HCT116 (cell line): ENCODE measurements at regions not wholly inside any gene's neighbourhood (a gene's known extent, or its start where the extent isn't known, plus 50 kb on each side); places are given as distances from the start of the nearest gene placed in this dataset.

Experiments
- ATAC-seq: fragments of 200-7000 bp; cut with Tn5 transposase; 2 replicates; pipeline ENCODE4 v1.9.1; 2020; ENCODE audit warnings: mild to moderate bottlenecking, moderate library complexity
- BruUV-seq: library from RNA; stranded (reverse); fragments of 400-500 nt; replicated peaks from 2 replicates; lab custom pipeline; 2021; lab: Mats Ljungman, UMichigan
- CTCF ChIA-PET: fragments of 300-600 bp; sonication (Branson Sonifier 250); formaldehyde crosslinking; loops from one replicate; lab custom pipeline; 2021; ENCODE audit warnings: antibody characterized with exemption; lab: Charles Lee
- POLR2A ChIA-PET: fragments of 300-600, 350-600 bp; sonication (Branson Sonifier 250); formaldehyde crosslinking; loops from one replicate; lab custom pipeline; 2021; ENCODE audit warnings: antibody characterized with exemption; lab: Charles Lee
- RAD21 ChIA-PET, 2 experiments: fragments of 300-600 bp; sonication (Branson Sonifier 250); formaldehyde crosslinking; loops; one replicate each; lab custom pipeline; 2023; ENCODE audit warnings: low total read pairs in 2 of 2; ENCODE audit not compliant: uncharacterized antibody in 2 of 2, unreplicated experiment in 2 of 2, low non-redundant PET in 1 of 2; lab: Charles Lee
- DNase-seq: peaks from one replicate; pipeline ENCODE4 v3.0.0-alpha.2; 2010; ENCODE audit warnings: low read depth, low spot score
- H2AFZ ChIP-seq: fragments of 200-600 bp; shearing (Covaris generic), sonication (generic); 2 replicates; pipeline ENCODE4 v1.6.1; 2017; ENCODE audit warnings: low read depth, mixed run types, mixed read lengths, antibody characterized with exemption, low read length; ENCODE audit not compliant: poor library complexity, severe bottlenecking
- H3K27ac ChIP-seq: 2 replicates; pipeline ENCODE4 v1.5.1; 2012; ENCODE audit warnings: low read depth, low read length
- H3K27me3 ChIP-seq: fragments of 200-600 bp; sonication (generic); 2 replicates; pipeline ENCODE4 v1.6.1; 2016; ENCODE audit warnings: mixed run types, low read length, mixed read lengths; ENCODE audit not compliant: insufficient read depth
- H3K36me3 ChIP-seq, 2 experiments: fragments of 200-500 bp in 1 of 2; fragments of 200-600 bp in 1 of 2; sonication (Bioruptor generic) in 1 of 2; sonication (generic) in 1 of 2; 2 replicates each; pipeline versions ENCODE4 v1.5.1 to v1.6.1; 2014 to 2016; ENCODE audit warnings: low read length in 2 of 2, inconsistent platforms in 1 of 2, mixed read lengths in 1 of 2, mixed run types in 1 of 2; ENCODE audit not compliant: insufficient read depth in 2 of 2, control insufficient read depth in 1 of 2
- H3K4me1 ChIP-seq, 2 experiments: fragments of 200-600 bp in 1 of 2; sonication (generic) in 1 of 2; 2 replicates each; pipeline versions ENCODE4 v1.5.1 to v1.6.1; 2012 to 2017; ENCODE audit warnings: low read length in 2 of 2, inconsistent platforms in 1 of 2, mild to moderate bottlenecking in 1 of 2, mixed read lengths in 1 of 2, mixed run types in 1 of 2, moderate library complexity in 1 of 2; ENCODE audit not compliant: insufficient read depth in 2 of 2, control insufficient read depth in 1 of 2
- H3K4me2 ChIP-seq: fragments of 200-600 bp; sonication (generic); 2 replicates; pipeline ENCODE4 v1.6.1; 2017; ENCODE audit warnings: mixed run types, low read length, mixed read lengths
- H3K4me3 ChIP-seq, 2 experiments: fragments of 200-600 bp in 1 of 2; sonication (generic) in 1 of 2; replicated peaks in 1 of 2; 2 replicates each; pipeline ENCODE4 v1.5.1; 2011 to 2016; ENCODE audit warnings: low read length in 2 of 2, control low read depth in 1 of 2, low read depth in 1 of 2, mild to moderate bottlenecking in 1 of 2, mixed read lengths in 1 of 2, mixed run types in 1 of 2
- H3K79me2 ChIP-seq: fragments of 200-600 bp; sonication (generic); 2 replicates; pipeline ENCODE4 v1.6.1; 2017; ENCODE audit warnings: mild to moderate bottlenecking, mixed run types, low read length, moderate library complexity, mixed read lengths; ENCODE audit not compliant: insufficient read depth
- H3K9ac ChIP-seq: fragments of 200-600 bp; sonication (generic); 2 replicates; pipeline ENCODE4 v1.6.1; 2016; ENCODE audit warnings: low read length, mixed read lengths
- H3K9me2 ChIP-seq: fragments of 200-600 bp; sonication (generic), shearing (Covaris generic); 2 replicates; pipeline ENCODE4 v1.6.1; 2017; ENCODE audit warnings: mixed run types, mild to moderate bottlenecking, moderate library complexity; ENCODE audit not compliant: insufficient read depth
- H3K9me3 ChIP-seq, 2 experiments: fragments of 200-500 bp in 1 of 2; fragments of 200-600 bp in 1 of 2; sonication (Bioruptor generic) in 1 of 2; sonication (generic) in 1 of 2; 2 replicates each; pipeline ENCODE4 v1.6.1; 2014 to 2017; ENCODE audit warnings: low read length in 2 of 2, mixed read lengths in 2 of 2, inconsistent platforms in 1 of 2, low read depth in 1 of 2, mild to moderate bottlenecking in 1 of 2, mixed run types in 1 of 2, moderate library complexity in 1 of 2; ENCODE audit not compliant: control insufficient read depth in 1 of 2, insufficient read depth in 1 of 2
- H4K20me1 ChIP-seq: fragments of 200-600 bp; sonication (generic), shearing (Covaris generic); 2 replicates; pipeline ENCODE4 v1.6.1; 2017; ENCODE audit warnings: mixed run types, mild to moderate bottlenecking, moderate library complexity; ENCODE audit not compliant: insufficient read depth
- CBX3 ChIP-seq: IDR thresholded peaks from 2 replicates; pipeline ENCODE4 v1.6.1; 2012; ENCODE audit warnings: low read depth
- CEBPB ChIP-seq: IDR thresholded peaks from 2 replicates; pipeline ENCODE4 v1.6.1; 2012; ENCODE audit warnings: low read depth
- CTCF ChIP-seq, 3 experiments: fragments of 200-600 bp in 1 of 3; sonication (generic) in 1 of 3; IDR thresholded peaks in 2 of 3; conservative IDR thresholded peaks in 1 of 3; 2 replicates each; pipeline ENCODE4 v1.5.1; 2012 to 2017; ENCODE audit warnings: low read depth in 2 of 3, low read length in 2 of 3, antibody characterized with exemption in 1 of 3, borderline replicate concordance in 1 of 3, control low read depth in 1 of 3, mild to moderate bottlenecking in 1 of 3, mixed read lengths in 1 of 3, mixed run types in 1 of 3, moderate library complexity in 1 of 3; ENCODE audit not compliant: insufficient read depth in 1 of 3
- ELF1 ChIP-seq: IDR thresholded peaks from 2 replicates; pipeline ENCODE4 v1.6.1; 2012; ENCODE audit warnings: low read depth, borderline replicate concordance
- FOSL1 ChIP-seq: IDR thresholded peaks from 2 replicates; pipeline ENCODE4 v1.6.1; 2012; ENCODE audit warnings: low read depth
- JUND ChIP-seq: IDR thresholded peaks from 2 replicates; pipeline ENCODE4 v1.6.1; 2012
- REST ChIP-seq: IDR thresholded peaks from 2 replicates; pipeline ENCODE4 v1.6.1; 2012; ENCODE audit warnings: low read depth
- SIN3A ChIP-seq: IDR thresholded peaks from 2 replicates; pipeline ENCODE4 v1.6.1; 2012; ENCODE audit warnings: low read depth
- SP1 ChIP-seq: IDR thresholded peaks from 2 replicates; pipeline ENCODE4 v1.6.1; 2012; ENCODE audit warnings: low read depth
- ZFX ChIP-seq: fragments of 450-650 bp; IDR thresholded peaks from 2 replicates; pipeline ENCODE4 v1.6.1; 2017
- ZNF274 ChIP-seq: fragments of 200-500 bp; sonication (Bioruptor generic); IDR thresholded peaks from 2 replicates; pipeline ENCODE4 v1.6.1; 2014; ENCODE audit warnings: mild to moderate bottlenecking, low read depth, low read length, inconsistent platforms
- intact Hi-C: fragments of 100-400 bp; cut with micrococcal nuclease; formaldehyde crosslinking; loops from 2 replicates; pipeline ENCODE4 v1.10.0; 2022
- TF ChIP-seq, protein P1 (sequence below): IDR thresholded peaks from 2 replicates; pipeline ENCODE4 v1.6.1; 2012
- TF ChIP-seq, protein P2 (sequence below): IDR thresholded peaks from 2 replicates; pipeline ENCODE4 v1.6.1; 2012

GRCh38 chr6:65799389-65799788, 92.4 kb upstream of the EYS start:
- Histone ChIP-seq H4K20me1 (no peaks in the 10 kb centered on the region), H3K27ac (no peak overlapping the region), H3K9me3 (peaks cover 8 to 10% of the 10 kb centered on the region in 2 experiments; a peak in 2 of 4 replicates), H3K27me3 (no peaks in the 10 kb centered on the region), H3K4me1 (no peaks in the 10 kb centered on the region), H3K9ac (no peak overlapping the region), H3K4me3 (no peak overlapping the region), H2AFZ (no peak overlapping the region), H3K9me2 (no peaks in the 10 kb centered on the region), H3K36me3 (no peaks in the 10 kb centered on the region), H3K79me2 (no peaks in the 10 kb centered on the region), H3K4me2 (no peak overlapping the region)
- no TSS peak for BruUV-seq
- no peak for TF ChIP-seq CTCF (IDR thresholded peaks at IDR 0.05 in 2 of 3, conservative IDR thresholded peaks at IDR 0.05 in 1 of 3; ENCODE audit: borderline replicate concordance in 1 of 3, insufficient read depth in 1 of 3, low read depth in 2 of 3, low read length in 2 of 3)
- no peak for TF ChIP-seq ZNF274
- TF ChIP-seq ZFX = no peak
- ATAC-seq (no peak), DNase-seq (no peak)
- CTCF ChIA-PET = no interaction called here
- POLR2A ChIA-PET = no interaction called here
- intact Hi-C loops = no loop called here
- RAD21 ChIA-PET = no interaction called here

- CTCF ChIA-PET = no interaction called here
- intact Hi-C loops = no loop called here
- no peak overlapping the region for H3K4me3 ChIP-seq
- no peaks in the 10 kb centered on the region for H3K27me3 ChIP-seq
- POLR2A ChIA-PET = no interaction called here
- no peak overlapping the region for H2AFZ ChIP-seq
- H3K4me2 ChIP-seq = no peak overlapping the region
- H3K79me2 ChIP-seq = no peaks in the 10 kb centered on the region
- H3K4me1 ChIP-seq = no peaks in the 10 kb centered on the region
- DNase-seq (no peak), ATAC-seq (no peak)
- no peaks in the 10 kb centered on the region for H3K9me2 ChIP-seq
- H3K27ac ChIP-seq = no peak overlapping the region
- H3K9ac ChIP-seq = no peak overlapping the region
- H3K9me3 ChIP-seq = peaks cover 8 to 17% of the 10 kb centered on the region in 2 experiments; a peak in 2 of 4 replicates
- no peaks in the 10 kb centered on the region for H3K36me3 ChIP-seq
- no TSS peak for BruUV-seq
- no peaks in the 10 kb centered on the region for H4K20me1 ChIP-seq
- RAD21 ChIA-PET = no interaction called here
- TF ChIP-seq CBX3 (no peak), SP1 (no peak), FOSL1 (no peak), JUND (no peak), CEBPB (no peak), REST (no peak), SIN3A (no peak), ELF1 (no peak)
- TF ChIP-seq, protein P1, sequence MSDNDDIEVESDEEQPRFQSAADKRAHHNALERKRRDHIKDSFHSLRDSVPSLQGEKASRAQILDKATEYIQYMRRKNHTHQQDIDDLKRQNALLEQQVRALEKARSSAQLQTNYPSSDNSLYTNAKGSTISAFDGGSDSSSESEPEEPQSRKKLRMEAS = no peak
- TF ChIP-seq, protein P2, sequence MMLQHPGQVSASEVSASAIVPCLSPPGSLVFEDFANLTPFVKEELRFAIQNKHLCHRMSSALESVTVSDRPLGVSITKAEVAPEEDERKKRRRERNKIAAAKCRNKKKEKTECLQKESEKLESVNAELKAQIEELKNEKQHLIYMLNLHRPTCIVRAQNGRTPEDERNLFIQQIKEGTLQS = no peak
Measured at GRCh38 chr6:65798280-65799014, 91.4 kb upstream of the EYS start.
